ENCODE measurements at regions not wholly inside any gene's neighbourhood (a gene's known extent, or its start where the extent isn't known, plus 50 kb on each side); places are given as distances from the start of the nearest gene placed in this dataset.

- no peak overlapping the region for H3K27ac ChIP-seq
- no peaks in the 10 kb centered on the region for H3K36me3 ChIP-seq
- TF ChIP-seq CTCF (IDR thresholded peaks at IDR 0.05; ENCODE audit: low read depth, low read length) = no peak
- no peak overlapping the region for H3K4me3 ChIP-seq
- no peak for DNase-seq (ENCODE audit: low read depth in 1 of 2, low spot score in 1 of 2)
- no peaks in the 10 kb centered on the region for H3K4me1 ChIP-seq (ENCODE audit: low read depth)
- peaks cover 5% of the 10 kb centered on the region for H3K27me3 ChIP-seq
- no peaks in the 10 kb centered on the region for H3K9me3 ChIP-seq (ENCODE audit: low read depth)
These were observed 122.0 kb upstream of the SOX14 start for GRCh38 chr3:137641879-137642704.

DNA sequence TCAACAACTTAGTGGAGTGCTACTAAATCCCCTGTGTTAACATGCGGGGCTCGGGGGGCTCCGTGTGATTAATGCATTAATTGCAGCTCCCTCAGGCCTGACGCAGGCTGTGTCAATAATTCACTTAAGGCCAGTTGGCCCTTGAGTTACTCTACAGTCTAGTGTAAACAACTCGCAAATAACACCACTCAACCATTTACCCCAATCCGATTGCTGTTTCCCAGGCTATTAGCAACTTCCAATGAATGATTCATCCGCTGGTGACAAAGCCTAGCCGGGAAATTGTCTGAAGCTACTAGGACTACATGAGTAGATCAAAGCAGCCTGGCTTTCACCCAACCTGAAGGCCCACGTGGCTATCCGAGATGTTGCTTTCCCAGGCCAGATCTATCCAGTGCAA is 121.3 kb upstream of the SOX14 start:
- TF ChIP-seq CTCF (IDR thresholded peaks at IDR 0.05; ENCODE audit: low read depth, low read length) = no peak
- Histone ChIP-seq H3K9me3 (ENCODE audit: low read depth) (no peaks in the 10 kb centered on the region), H3K4me3 (no peak overlapping the region), H3K27ac (no peak overlapping the region), H3K27me3 (peaks cover 5% of the 10 kb centered on the region), H3K36me3 (no peaks in the 10 kb centered on the region), H3K4me1 (ENCODE audit: low read depth) (no peaks in the 10 kb centered on the region)
- no peak for DNase-seq (ENCODE audit: low read depth in 1 of 2, low spot score in 1 of 2)

GRCh38 chr3:137647179-137647578 is 116.9 kb upstream of the SOX14 start:
- TF ChIP-seq CTCF (IDR thresholded peaks at IDR 0.05; ENCODE audit: low read depth, low read length) = no peak
- H3K4me3 ChIP-seq = no peak overlapping the region

DNA sequence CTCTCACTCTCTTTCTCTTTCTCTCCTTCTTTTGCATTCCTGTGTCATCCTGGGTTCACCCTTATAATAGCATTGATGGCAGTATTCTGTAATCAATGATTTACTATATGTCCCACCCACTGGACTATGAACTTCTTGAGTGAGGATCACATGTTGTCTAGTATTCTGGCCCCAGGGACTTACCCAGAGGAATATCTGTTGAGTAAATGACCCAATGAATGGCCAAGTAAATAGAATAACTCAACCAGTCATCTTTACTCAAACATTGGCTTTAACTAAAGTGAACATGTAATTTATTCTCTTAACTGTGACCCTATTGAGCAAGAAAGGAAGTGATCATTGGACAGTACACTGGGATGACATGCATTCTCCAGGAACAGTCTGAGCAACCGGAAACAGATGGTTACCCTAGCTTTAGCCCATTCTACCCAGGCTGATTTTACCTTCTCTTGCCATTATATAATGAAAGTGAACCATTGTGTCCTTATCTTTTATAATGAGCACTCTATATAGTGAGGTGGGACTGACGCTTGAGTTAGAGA is 94.5 kb upstream of the SOX14 start:
- Histone ChIP-seq H3K4me1 (ENCODE audit: low read depth) (no peaks in the 10 kb centered on the region), H3K27me3 (no peaks in the 10 kb centered on the region), H3K9me3 (ENCODE audit: low read depth) (no peaks in the 10 kb centered on the region), H3K36me3 (no peaks in the 10 kb centered on the region), H3K4me3 (no peak overlapping the region), H3K27ac (no peak overlapping the region)
- no peak for TF ChIP-seq CTCF (IDR thresholded peaks at IDR 0.05; ENCODE audit: low read depth, low read length)
- no peak for DNase-seq (ENCODE audit: low read depth in 1 of 2, low spot score in 1 of 2)

More at GRCh38 chr3:137647179-137647578, 116.9 kb upstream of the SOX14 start:
- H3K4me1 ChIP-seq (ENCODE audit: low read depth) = no peaks in the 10 kb centered on the region
- H3K36me3 ChIP-seq = no peaks in the 10 kb centered on the region
- no peak overlapping the region for H3K27ac ChIP-seq
- no peaks in the 10 kb centered on the region for H3K9me3 ChIP-seq (ENCODE audit: low read depth)
- DNase-seq (ENCODE audit: low read depth in 1 of 2, low spot score in 1 of 2) = no peak
- peaks cover 7% of the 10 kb centered on the region for H3K27me3 ChIP-seq

DNA sequence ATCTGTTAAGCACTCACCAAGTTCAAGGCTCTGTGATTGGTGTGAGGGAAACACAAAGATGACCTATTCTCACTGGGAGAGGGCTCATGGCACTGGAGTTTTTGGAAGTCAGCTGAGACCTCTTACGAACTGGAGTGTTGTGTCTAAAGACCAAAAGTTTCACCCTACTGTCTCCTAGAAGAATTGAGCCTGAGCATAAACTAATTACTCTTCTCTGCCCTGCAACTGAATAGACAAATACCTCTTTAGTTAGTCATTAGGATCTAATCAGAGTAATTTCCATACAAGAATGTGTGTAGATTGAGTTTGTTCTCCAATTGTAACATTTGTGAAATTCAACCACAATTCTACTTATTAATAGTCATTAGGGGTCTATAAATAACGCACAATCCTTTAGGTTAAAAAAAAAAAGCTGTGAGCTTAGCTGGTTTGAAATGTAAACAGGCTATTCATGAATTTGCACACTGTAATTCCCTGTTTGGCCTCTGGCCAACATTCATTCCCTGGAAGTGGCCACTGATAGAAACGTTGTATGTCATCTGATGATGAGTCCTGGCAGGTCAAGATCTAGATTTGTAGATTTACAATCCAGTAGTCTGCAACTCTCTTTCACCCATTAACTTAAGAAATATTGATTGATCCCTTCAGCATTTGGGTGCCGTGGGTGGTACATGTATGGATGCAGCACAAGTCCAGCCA is 76.8 kb upstream of the SOX14 start:
- Histone ChIP-seq H3K9me3 (ENCODE audit: low read depth) (no peaks in the 10 kb centered on the region), H3K27me3 (no peaks in the 10 kb centered on the region), H3K36me3 (no peaks in the 10 kb centered on the region), H3K27ac (no peak overlapping the region), H3K4me1 (ENCODE audit: low read depth) (no peaks in the 10 kb centered on the region), H3K4me3 (no peak overlapping the region)
- TF ChIP-seq CTCF (IDR thresholded peaks at IDR 0.05; ENCODE audit: low read depth, low read length) = no peak
- DNase-seq (ENCODE audit: low read depth in 1 of 2, low spot score in 1 of 2) = no peak
